ENCODE measurements at regions not wholly inside any gene's neighbourhood (a gene's known extent, or its start where the extent isn't known, plus 50 kb on each side); places are given as distances from the start of the nearest gene placed in this dataset.
A peak's percentile ranks its signal among the peaks of the same experiment; 100 is the strongest.

DNA sequence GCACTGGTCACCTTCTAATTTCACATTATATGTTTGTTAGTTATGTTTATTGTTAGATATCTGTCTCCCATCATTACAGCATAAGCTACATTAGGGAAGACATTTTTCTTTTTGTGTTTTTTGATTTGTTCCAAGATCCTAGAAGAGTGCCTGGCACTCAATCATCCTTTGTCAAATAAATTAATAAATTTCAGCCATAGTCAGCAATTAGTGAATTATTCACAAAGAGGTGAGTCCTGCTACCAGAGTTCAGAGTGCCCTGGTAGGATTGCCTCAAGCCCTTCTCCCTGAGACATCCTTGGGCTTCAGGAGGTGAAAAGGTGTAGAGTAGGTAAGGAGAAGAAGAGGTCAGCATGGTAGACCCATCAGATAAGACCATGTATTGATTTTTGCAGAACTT is 186.2 kb upstream of the CTAGE1 start:
- intact Hi-C loops (cut with DNase I) = no loop called here
- Histone ChIP-seq H3K36me3 (no peaks in the 10 kb centered on the region), H3K27me3 (no peaks in the 10 kb centered on the region), H3K4me1 (peaks cover 8 to 39% (median 26%) of the 10 kb centered on the region in 4 donors), H3K9me3 (no peaks in the 10 kb centered on the region), H3K27ac (replicated peaks in 1 of 4) (no peak overlapping the region), H3K4me3 (no peak overlapping the region)
- no peak for DNase-seq (ENCODE audit: extremely low spot score)
- TF ChIP-seq POLR2AphosphoS5 (IDR thresholded peaks at IDR 0.05) = no peak
- TF ChIP-seq POLR2A (IDR thresholded peaks at IDR 0.05; ENCODE audit: low read depth) = no peak
- TF ChIP-seq, protein P1, sequence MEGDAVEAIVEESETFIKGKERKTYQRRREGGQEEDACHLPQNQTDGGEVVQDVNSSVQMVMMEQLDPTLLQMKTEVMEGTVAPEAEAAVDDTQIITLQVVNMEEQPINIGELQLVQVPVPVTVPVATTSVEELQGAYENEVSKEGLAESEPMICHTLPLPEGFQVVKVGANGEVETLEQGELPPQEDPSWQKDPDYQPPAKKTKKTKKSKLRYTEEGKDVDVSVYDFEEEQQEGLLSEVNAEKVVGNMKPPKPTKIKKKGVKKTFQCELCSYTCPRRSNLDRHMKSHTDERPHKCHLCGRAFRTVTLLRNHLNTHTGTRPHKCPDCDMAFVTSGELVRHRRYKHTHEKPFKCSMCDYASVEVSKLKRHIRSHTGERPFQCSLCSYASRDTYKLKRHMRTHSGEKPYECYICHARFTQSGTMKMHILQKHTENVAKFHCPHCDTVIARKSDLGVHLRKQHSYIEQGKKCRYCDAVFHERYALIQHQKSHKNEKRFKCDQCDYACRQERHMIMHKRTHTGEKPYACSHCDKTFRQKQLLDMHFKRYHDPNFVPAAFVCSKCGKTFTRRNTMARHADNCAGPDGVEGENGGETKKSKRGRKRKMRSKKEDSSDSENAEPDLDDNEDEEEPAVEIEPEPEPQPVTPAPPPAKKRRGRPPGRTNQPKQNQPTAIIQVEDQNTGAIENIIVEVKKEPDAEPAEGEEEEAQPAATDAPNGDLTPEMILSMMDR (IDR thresholded peaks at IDR 0.05) = no peak
- TF ChIP-seq EP300 (IDR thresholded peaks at IDR 0.05) = no peak

DNA sequence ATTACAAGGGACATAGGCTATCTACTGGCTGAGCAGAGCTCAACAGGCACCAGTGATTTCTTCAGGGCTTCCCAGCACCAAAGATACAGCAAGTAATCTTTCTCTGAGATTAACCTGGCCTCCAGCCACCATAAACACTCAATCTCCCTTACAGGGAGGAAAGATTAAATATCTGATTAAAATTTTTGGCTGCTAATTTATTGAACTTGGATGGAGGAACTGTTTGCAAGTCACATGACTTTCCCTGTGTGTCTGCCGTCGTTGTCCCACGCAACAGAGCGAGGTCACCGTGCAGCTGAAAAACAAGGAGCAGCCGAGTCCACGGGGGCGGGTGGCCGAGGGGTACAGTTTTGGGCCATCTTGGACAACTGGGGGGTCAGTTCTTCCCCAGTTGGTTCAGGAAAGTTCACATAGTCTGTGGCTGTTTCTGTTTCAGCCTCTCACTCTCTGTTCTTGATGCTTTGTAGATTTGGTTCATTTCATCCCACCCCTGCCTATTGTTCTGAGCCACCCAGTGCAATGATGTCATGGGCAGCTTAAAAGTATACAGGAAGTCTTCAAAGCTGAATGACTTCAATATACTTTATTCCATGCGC is 186.8 kb upstream of the CTAGE1 start:
- H3K4me1 ChIP-seq = peaks cover 10 to 45% (median 32%) of the 10 kb centered on the region in 4 donors
- TF ChIP-seq EP300 (IDR thresholded peaks at IDR 0.05) = no peak
- no peak for TF ChIP-seq POLR2AphosphoS5 (IDR thresholded peaks at IDR 0.05)
- no peak for TF ChIP-seq POLR2A (IDR thresholded peaks at IDR 0.05; ENCODE audit: low read depth)
- TF ChIP-seq, protein P1 (IDR thresholded peaks at IDR 0.05) = no peak
- DNase-seq (ENCODE audit: extremely low spot score) = no peak
- intact Hi-C loops (cut with DNase I) = no loop called here
- no peaks in the 10 kb centered on the region for H3K27me3 ChIP-seq
- no peaks in the 10 kb centered on the region for H3K9me3 ChIP-seq
- H3K36me3 ChIP-seq = no peaks in the 10 kb centered on the region
- H3K4me3 ChIP-seq = peak overlapping the region in 3 of 4 donors; percentile 7 to 19 (median 17)
- H3K27ac ChIP-seq (replicated peaks in 1 of 4) = peak overlapping the region in 3 of 4 donors; percentile 43 to 62 (median 47)
- 59% methylated on average over 10 of the region's 10 CpGs for WGBS

DNA sequence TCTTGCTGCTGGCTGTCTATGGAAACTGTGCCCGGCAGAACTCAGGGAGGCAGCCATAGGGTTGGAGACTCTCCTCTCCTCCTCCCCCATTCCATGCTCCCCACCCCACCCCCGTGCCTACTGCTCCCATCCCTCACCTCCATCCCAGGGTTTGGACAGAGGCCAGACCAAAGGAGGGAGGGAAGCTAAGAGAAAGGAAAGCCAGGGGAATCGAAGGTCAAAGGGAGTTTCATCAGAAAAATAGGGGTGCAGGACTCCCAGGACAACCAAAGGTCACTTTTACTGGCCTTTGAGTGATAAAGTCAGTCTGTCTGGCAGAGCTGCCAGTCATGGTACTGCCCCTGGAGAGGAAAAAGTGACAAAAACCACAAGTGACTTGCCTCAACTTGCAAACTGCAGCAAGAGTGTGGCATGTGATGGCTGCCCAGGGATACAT is 187.3 kb upstream of the CTAGE1 start:
- Histone ChIP-seq H3K4me3 (no peak overlapping the region), H3K9me3 (no peaks in the 10 kb centered on the region), H3K27me3 (no peaks in the 10 kb centered on the region), H3K36me3 (no peaks in the 10 kb centered on the region), H3K4me1 (peaks cover 15 to 50% (median 37%) of the 10 kb centered on the region in 4 donors), H3K27ac (replicated peaks in 1 of 4) (peak overlapping the region in 3 of 4 donors; percentile 43 to 62 (median 47))
- no peak for DNase-seq (ENCODE audit: extremely low spot score)
- intact Hi-C loops (cut with DNase I) = no loop called here
- WGBS = 49% methylated on average over 3 of the region's 3 CpGs
- TF ChIP-seq POLR2AphosphoS5 (IDR thresholded peaks at IDR 0.05) = no peak
- TF ChIP-seq, protein P1 (IDR thresholded peaks at IDR 0.05) = no peak
- TF ChIP-seq POLR2A (IDR thresholded peaks at IDR 0.05; ENCODE audit: low read depth) = no peak
- TF ChIP-seq EP300 (IDR thresholded peaks at IDR 0.05) = no peak

DNA sequence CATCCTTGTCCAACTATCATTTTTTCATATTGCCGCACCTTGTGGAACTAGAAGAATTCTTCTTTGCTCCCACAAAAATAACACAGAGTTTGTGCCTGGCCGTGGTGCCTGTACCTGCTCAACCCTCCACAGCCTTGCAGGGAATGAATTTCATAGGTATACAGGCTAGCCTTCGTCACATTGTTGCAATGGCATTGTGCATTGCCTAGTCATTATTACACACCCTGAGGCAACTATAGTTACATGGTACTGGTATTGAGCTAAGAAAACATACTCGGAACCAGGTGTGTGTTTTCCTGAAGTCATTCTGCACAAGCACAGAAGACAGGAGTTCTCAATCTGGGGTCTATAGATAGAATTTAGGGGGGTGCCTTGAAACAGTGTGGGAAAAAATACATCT is 188.0 kb upstream of the CTAGE1 start:
- intact Hi-C loops (cut with DNase I) = no loop called here
- TF ChIP-seq, protein P1 (IDR thresholded peaks at IDR 0.05) = no peak
- TF ChIP-seq EP300 (IDR thresholded peaks at IDR 0.05) (no peak), POLR2A (IDR thresholded peaks at IDR 0.05; ENCODE audit: low read depth) (no peak), POLR2AphosphoS5 (IDR thresholded peaks at IDR 0.05) (no peak)
- DNase-seq (ENCODE audit: extremely low spot score) = no peak

More for the DNA sequence above, 188.0 kb upstream of the CTAGE1 start:
- no peaks in the 10 kb centered on the region for H3K27me3 ChIP-seq
- no peak overlapping the region for H3K27ac ChIP-seq (replicated peaks in 1 of 4)
- peaks cover 16 to 57% (median 43%) of the 10 kb centered on the region in 4 donors for H3K4me1 ChIP-seq
- H3K36me3 ChIP-seq = no peaks in the 10 kb centered on the region
- no peaks in the 10 kb centered on the region for H3K9me3 ChIP-seq
- WGBS = 70% methylated on average over 4 of the region's 4 CpGs
- no peak overlapping the region for H3K4me3 ChIP-seq
